ENCODE measurements at regions not wholly inside any gene's neighbourhood (a gene's known extent, or its start where the extent isn't known, plus 50 kb on each side); places are given as distances from the start of the nearest gene placed in this dataset.

- TF ChIP-seq CTCF (IDR thresholded peaks at IDR 0.05): no peak
- no peak for TF ChIP-seq EP300 (IDR thresholded peaks at IDR 0.05)
- no peak for TF ChIP-seq POLR2AphosphoS5 (IDR thresholded peaks at IDR 0.05)
- no peak for TF ChIP-seq POLR2A (IDR thresholded peaks at IDR 0.05)
These were observed 352.0 kb upstream of the DACH1 start for GRCh38 chr13:72218966-72219365.

Data from sigmoid colon (tissue), 4 donors.